Peyer's patch (tissue), 4 donors: ENCODE measurements at regions not wholly inside any gene's neighbourhood (a gene's known extent, or its start where the extent isn't known, plus 50 kb on each side); places are given as distances from the start of the nearest gene placed in this dataset.

Source experiments
- DNase-seq, 3 donors: peaks; one replicate each; pipeline ENCODE4 v3.0.0-alpha.2; 2017 to 2019
- H3K27ac ChIP-seq, 4 donors: fragments of 200-600 bp; sonication (generic); one replicate each; pipeline ENCODE4 v1.5.1; 2016 to 2019
- H3K27me3 ChIP-seq, 2 donors: fragments of 200-600 bp; sonication (generic); one replicate each; pipeline ENCODE4 v1.5.1; 2019
- H3K36me3 ChIP-seq, 3 donors: fragments of 200-600 bp; sonication (generic); one replicate each; pipeline ENCODE4 v1.5.1; 2016 to 2019
- H3K4me1 ChIP-seq, 4 donors: fragments of 200-600 bp; sonication (generic); one replicate each; pipeline ENCODE4 v1.5.1; 2016 to 2019
- H3K4me3 ChIP-seq, 4 donors: fragments of 200-600 bp; sonication (generic); 1 replicate in 3 of 4; 2 replicates in 1 of 4; pipeline ENCODE4 v1.5.1; 2016 to 2019; ENCODE audit warnings: mild to moderate bottlenecking in 1 of 4
- H3K9me3 ChIP-seq, 4 donors: fragments of 200-600 bp; sonication (generic); one replicate each; pipeline ENCODE4 v1.5.1; 2016 to 2019; ENCODE audit warnings: mild to moderate bottlenecking in 1 of 4
- POLR2A ChIP-seq, 2 donors: fragments of 450-650 bp; IDR thresholded peaks; one replicate each; pipeline ENCODE4 v1.5.1; 2017; ENCODE audit warnings: antibody characterized with exemption in 2 of 2, mild to moderate bottlenecking in 2 of 2, moderate library complexity in 2 of 2
- TF ChIP-seq, protein P1 (sequence below), 6 experiments: fragments of 450-650 bp in 4 of 6; fragments of 200-600 bp in 2 of 6; sonication (generic) in 1 of 6; IDR thresholded peaks; one replicate each; pipeline ENCODE4 v1.5.1; 2017 to 2019; ENCODE audit warnings: antibody characterized with exemption in 6 of 6, mild to moderate bottlenecking in 3 of 6, moderate library complexity in 1 of 6

DNA sequence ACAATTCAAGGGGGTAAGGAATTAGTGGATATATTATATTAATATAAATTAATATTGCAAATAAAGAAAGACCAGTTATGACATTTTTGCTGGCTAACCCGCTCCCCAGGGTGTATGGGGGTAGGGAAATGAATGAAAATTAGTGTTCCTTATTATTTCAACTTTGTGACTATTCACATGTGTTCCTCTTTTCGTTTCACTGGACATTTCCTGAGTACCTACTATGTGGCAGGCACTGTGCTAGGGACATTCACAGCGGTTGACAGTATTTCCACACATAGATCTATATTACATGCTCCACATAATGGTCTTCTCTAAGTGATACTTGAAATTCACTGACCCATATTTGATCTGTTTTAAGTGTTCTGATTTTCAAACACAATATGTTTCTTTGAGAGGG lies 129.8 kb upstream of the USP15 start:
- Histone ChIP-seq H3K4me3 (no peak overlapping the region), H3K27me3 (no peaks in the 10 kb centered on the region), H3K36me3 (no peaks in the 10 kb centered on the region), H3K9me3 (no peaks in the 10 kb centered on the region), H3K27ac (no peak overlapping the region), H3K4me1 (no peaks in the 10 kb centered on the region)
- no peak for TF ChIP-seq POLR2A (IDR thresholded peaks at IDR 0.05)
- TF ChIP-seq, protein P1, sequence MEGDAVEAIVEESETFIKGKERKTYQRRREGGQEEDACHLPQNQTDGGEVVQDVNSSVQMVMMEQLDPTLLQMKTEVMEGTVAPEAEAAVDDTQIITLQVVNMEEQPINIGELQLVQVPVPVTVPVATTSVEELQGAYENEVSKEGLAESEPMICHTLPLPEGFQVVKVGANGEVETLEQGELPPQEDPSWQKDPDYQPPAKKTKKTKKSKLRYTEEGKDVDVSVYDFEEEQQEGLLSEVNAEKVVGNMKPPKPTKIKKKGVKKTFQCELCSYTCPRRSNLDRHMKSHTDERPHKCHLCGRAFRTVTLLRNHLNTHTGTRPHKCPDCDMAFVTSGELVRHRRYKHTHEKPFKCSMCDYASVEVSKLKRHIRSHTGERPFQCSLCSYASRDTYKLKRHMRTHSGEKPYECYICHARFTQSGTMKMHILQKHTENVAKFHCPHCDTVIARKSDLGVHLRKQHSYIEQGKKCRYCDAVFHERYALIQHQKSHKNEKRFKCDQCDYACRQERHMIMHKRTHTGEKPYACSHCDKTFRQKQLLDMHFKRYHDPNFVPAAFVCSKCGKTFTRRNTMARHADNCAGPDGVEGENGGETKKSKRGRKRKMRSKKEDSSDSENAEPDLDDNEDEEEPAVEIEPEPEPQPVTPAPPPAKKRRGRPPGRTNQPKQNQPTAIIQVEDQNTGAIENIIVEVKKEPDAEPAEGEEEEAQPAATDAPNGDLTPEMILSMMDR (IDR thresholded peaks at IDR 0.05) = no peak
- DNase-seq = no peak

DNA sequence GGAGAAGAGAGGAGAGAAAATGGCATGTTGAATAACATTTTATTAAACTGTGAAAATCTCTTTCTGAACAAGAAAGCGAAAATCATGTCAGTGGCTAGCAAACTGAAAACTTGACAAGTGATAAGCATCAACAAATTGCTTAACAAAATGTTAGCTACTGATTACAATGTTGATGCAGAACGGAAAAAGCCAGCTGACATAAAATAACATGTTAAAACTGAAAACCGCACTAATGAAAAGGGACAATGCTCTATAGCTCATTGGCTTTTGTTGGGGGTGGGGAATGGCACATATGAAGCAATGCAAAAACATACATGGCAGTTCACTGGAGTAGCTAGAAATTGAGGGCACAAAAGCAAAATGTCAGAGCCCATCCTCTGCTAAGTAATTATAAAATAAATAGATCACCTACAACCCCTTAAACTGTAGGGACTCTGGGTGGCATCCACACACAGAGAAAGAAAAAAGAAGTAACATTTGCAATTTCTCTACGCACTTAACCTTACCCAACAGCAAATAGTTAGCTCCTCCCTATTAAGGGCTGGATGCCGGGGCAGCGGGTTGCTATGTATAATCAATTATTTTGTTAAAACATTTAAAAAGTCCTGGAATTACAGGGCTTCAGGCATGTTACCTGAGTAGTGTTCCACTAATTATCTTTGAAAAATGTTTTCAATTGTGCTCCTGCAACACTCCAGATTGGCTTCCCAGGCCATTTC lies 129.2 kb upstream of the USP15 start:
- H3K4me3 ChIP-seq = no peak overlapping the region

GRCh38 chr12:62133440-62133839 lies 126.8 kb upstream of the USP15 start:
- no peak overlapping the region for H3K27ac ChIP-seq
- no peaks in the 10 kb centered on the region for H3K27me3 ChIP-seq
- H3K9me3 ChIP-seq = no peaks in the 10 kb centered on the region
- H3K4me1 ChIP-seq = no peaks in the 10 kb centered on the region
- no peak for TF ChIP-seq POLR2A (IDR thresholded peaks at IDR 0.05)
- TF ChIP-seq, protein P1 (IDR thresholded peaks at IDR 0.05) = no peak
- H3K36me3 ChIP-seq = no peaks in the 10 kb centered on the region
- H3K4me3 ChIP-seq = no peak overlapping the region
- no peak for DNase-seq

More for the DNA sequence above, 129.2 kb upstream of the USP15 start:
- no peaks in the 10 kb centered on the region for H3K36me3 ChIP-seq
- H3K27me3 ChIP-seq = no peaks in the 10 kb centered on the region
- no peak overlapping the region for H3K27ac ChIP-seq
- H3K4me1 ChIP-seq = no peaks in the 10 kb centered on the region
- no peak for DNase-seq
- TF ChIP-seq, protein P1 (IDR thresholded peaks at IDR 0.05) = no peak
- TF ChIP-seq POLR2A (IDR thresholded peaks at IDR 0.05) = no peak
- H3K9me3 ChIP-seq = no peaks in the 10 kb centered on the region

GRCh38 chr12:62135553-62136200 lies 124.5 kb upstream of the USP15 start:
- Histone ChIP-seq H3K4me3 (no peak overlapping the region), H3K36me3 (no peaks in the 10 kb centered on the region), H3K27ac (no peak overlapping the region), H3K4me1 (no peaks in the 10 kb centered on the region), H3K27me3 (no peaks in the 10 kb centered on the region), H3K9me3 (no peaks in the 10 kb centered on the region)
- DNase-seq = no peak
- TF ChIP-seq, protein P1 (IDR thresholded peaks at IDR 0.05) = no peak
- TF ChIP-seq POLR2A (IDR thresholded peaks at IDR 0.05) = no peak

- no peak overlapping the region for H3K27ac ChIP-seq
- no peaks in the 10 kb centered on the region for H3K4me1 ChIP-seq
- TF ChIP-seq, protein P1 (IDR thresholded peaks at IDR 0.05) = no peak
- no peak for TF ChIP-seq POLR2A (IDR thresholded peaks at IDR 0.05)
- H3K4me3 ChIP-seq = no peak overlapping the region
- DNase-seq = no peak
- no peaks in the 10 kb centered on the region for H3K9me3 ChIP-seq
- no peaks in the 10 kb centered on the region for H3K27me3 ChIP-seq
- H3K36me3 ChIP-seq = no peaks in the 10 kb centered on the region
Observed at GRCh38 chr12:62136496-62136895, 123.7 kb upstream of the USP15 start.
